ENCODE measurements at regions not wholly inside any gene's neighbourhood (a gene's known extent, or its start where the extent isn't known, plus 50 kb on each side); places are given as distances from the start of the nearest gene placed in this dataset.

GRCh38 chr2:122794100-122794499 lies 1038.6 kb downstream of the TSN start:
- TF ChIP-seq EZH2 (IDR thresholded peaks at IDR 0.05; ENCODE audit: borderline replicate concordance, insufficient read depth, low read depth, low read length, poor library complexity, severe bottlenecking) (no peak), CTCF (IDR thresholded peaks at IDR 0.05) (no peak)
